ENCODE measurements at regions not wholly inside any gene's neighbourhood (a gene's known extent, or its start where the extent isn't known, plus 50 kb on each side); places are given as distances from the start of the nearest gene placed in this dataset.

DNA sequence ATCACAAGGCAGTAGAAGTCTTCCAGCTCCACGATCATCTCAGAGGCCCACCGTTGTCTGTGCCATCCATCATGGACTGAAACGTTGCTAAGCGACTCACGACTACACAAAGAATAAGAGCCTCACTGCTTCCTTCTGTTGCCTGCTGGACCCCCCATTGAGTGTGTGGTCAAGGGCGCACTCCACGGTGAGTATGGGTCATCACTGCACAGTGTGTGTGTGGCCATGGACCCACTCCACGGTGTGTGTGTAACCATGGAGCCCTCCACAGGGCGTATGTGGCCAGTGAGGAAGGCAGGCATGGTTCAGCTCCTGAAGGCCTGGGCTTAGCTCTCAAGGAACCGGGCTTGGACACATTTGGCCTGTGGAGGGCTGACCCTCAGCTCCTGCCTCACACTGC, 123.4 kb upstream of the AFDN start:
- TF ChIP-seq ZBTB40 (IDR thresholded peaks at IDR 0.05) (no peak), ZBTB40 (CRISPR knock-in tag; IDR thresholded peaks at IDR 0.05) (no peak), JUN (CRISPR knock-in tag; IDR thresholded peaks at IDR 0.05) (no peak)
- TF ChIP-seq, protein P1, sequence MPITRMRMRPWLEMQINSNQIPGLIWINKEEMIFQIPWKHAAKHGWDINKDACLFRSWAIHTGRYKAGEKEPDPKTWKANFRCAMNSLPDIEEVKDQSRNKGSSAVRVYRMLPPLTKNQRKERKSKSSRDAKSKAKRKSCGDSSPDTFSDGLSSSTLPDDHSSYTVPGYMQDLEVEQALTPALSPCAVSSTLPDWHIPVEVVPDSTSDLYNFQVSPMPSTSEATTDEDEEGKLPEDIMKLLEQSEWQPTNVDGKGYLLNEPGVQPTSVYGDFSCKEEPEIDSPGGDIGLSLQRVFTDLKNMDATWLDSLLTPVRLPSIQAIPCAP (CRISPR knock-in tag; IDR thresholded peaks at IDR 0.05; ENCODE audit: low read depth): no peak
- TF ChIP-seq, protein P2, sequence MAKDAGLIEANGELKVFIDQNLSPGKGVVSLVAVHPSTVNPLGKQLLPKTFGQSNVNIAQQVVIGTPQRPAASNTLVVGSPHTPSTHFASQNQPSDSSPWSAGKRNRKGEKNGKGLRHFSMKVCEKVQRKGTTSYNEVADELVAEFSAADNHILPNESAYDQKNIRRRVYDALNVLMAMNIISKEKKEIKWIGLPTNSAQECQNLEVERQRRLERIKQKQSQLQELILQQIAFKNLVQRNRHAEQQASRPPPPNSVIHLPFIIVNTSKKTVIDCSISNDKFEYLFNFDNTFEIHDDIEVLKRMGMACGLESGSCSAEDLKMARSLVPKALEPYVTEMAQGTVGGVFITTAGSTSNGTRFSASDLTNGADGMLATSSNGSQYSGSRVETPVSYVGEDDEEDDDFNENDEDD (CRISPR knock-in tag; IDR thresholded peaks at IDR 0.05; ENCODE audit: borderline replicate concordance): no peak
